GM12874 (cell line): ENCODE measurements at regions not wholly inside any gene's neighbourhood (a gene's known extent, or its start where the extent isn't known, plus 50 kb on each side); places are given as distances from the start of the nearest gene placed in this dataset.

Source experiments
- TF ChIP-seq, protein P1 (sequence below): IDR thresholded peaks from 2 replicates; pipeline ENCODE4 v1.5.1; 2011; ENCODE audit warnings: low read depth, mild to moderate bottlenecking, control low read depth, low read length, moderate library complexity; ENCODE audit not compliant: insufficient read depth

DNA sequence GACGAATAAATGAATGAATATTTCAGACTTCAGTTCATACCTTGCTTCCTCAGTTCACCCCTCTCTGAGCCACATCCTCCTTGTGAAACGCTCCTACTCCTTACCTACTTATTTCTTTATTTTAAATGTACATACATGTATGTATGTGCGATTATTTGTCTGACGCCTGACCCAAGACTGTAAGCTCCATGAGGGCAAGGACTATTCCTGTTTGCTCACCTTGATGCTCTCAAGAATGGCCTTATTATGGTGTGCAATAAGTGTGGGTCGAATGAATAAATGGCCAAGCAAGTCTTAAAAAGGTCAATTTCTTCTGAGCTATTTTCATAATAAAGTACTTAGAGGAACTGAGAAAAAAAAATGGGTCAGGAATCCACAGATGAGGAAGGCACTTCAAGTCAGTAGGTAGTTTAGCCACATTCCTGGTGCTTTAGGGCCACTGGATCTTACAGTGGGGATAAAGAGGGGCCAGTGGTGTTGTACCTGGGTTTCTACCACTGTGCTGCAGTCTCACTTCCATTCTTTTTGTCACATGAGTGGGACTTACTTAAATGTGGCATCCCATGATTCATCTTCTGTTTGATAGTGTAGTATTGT lies 74.7 kb downstream of the SDC1 start:
- TF ChIP-seq, protein P1, sequence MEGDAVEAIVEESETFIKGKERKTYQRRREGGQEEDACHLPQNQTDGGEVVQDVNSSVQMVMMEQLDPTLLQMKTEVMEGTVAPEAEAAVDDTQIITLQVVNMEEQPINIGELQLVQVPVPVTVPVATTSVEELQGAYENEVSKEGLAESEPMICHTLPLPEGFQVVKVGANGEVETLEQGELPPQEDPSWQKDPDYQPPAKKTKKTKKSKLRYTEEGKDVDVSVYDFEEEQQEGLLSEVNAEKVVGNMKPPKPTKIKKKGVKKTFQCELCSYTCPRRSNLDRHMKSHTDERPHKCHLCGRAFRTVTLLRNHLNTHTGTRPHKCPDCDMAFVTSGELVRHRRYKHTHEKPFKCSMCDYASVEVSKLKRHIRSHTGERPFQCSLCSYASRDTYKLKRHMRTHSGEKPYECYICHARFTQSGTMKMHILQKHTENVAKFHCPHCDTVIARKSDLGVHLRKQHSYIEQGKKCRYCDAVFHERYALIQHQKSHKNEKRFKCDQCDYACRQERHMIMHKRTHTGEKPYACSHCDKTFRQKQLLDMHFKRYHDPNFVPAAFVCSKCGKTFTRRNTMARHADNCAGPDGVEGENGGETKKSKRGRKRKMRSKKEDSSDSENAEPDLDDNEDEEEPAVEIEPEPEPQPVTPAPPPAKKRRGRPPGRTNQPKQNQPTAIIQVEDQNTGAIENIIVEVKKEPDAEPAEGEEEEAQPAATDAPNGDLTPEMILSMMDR, result no peak

DNA sequence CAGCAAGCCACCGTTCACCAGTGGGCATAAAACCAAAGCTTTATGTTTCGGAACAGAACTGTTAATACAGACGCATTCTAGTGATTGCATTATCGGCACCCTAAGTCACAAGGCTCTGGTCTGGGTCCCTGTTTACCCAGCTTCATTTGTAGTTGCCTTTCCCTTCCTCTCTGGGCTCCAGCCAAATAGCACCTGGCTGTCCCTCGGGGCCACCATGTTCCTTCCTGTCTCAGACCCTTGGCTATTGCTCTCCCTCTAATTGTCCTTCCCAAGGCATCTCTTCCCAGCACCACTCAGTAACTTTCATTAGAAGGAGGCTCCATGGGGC lies 75.3 kb downstream of the SDC1 start:
- TF ChIP-seq, protein P1, result no peak

DNA sequence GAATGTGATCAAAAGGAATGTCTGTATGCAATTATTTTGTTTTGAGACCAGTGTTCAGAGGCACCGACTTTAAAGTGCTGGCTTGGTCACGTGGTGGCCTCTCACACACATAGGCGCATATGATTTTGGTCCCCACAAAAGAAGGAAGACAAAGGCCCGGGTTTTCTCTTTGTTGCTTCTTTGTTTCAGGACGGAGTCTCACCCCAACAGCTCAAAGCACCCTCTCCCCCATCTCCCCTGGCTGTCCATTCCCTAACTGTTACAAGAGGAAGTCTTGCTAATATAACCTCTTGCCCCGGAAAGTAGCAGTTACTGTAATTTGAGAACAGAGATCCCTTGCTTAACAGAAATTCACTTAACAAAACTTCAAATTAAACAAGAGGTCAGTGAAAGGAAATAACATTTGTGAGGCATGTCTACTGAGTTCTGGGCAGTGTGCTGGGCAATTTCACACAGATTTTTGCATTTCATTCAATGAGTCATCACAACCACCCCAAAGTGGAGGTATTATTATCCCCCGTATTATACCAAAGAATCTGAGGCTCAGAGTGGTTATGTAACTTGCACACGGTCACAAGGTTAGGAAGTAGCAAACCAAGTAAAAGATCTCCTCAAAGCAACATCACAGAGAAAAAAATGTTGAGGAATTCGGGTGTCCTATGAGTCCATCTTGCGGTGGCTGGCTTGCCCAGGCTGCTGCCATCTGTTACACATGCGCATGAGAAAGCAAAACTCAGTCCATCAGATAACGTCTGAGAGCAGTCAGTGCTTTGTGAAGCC lies 75.8 kb downstream of the SDC1 start:
- TF ChIP-seq, protein P1, result no peak

DNA sequence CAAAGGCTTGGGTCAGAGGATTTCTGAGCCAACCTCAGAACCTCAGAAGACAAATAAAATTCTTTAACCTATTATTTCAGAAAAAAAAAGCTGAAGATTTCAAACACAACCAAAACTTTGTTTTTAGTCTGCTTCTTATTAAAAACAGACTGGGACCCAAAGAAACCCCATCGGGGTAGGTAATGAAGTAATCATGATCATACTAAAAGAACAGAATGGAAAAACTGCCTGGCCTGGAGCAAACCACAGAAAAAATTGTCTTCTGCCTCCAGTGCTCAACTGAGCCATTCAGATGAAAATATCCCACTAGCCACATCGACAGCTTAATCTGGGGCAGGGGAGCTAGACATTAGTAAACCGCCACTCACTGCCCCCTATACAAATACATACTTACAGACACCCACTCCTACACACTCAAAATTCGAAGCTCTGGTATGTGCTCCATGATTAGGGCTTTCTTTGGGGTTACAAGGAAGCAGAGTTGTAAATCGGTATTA lies 76.5 kb downstream of the SDC1 start:
- TF ChIP-seq, protein P1, result no peak

DNA sequence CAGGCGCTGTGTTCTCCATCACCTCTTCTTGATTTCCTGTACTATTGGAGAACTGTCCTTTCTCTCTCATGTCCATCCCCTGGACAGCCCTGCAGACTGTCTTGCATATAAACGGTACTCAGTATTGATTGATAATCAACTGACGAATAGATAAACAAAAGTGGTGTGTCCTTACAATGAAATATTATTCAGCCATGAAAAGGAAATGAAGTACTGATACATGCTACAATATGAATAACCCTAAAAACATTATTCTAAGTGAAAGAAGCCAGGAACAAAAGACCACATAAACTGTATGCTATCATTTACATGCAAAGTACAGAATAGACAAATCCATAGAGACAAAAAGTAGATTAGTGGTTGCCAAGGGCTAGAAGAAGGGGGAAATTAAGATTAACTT lies 77.6 kb downstream of the SDC1 start:
- TF ChIP-seq, protein P1, result no peak

DNA sequence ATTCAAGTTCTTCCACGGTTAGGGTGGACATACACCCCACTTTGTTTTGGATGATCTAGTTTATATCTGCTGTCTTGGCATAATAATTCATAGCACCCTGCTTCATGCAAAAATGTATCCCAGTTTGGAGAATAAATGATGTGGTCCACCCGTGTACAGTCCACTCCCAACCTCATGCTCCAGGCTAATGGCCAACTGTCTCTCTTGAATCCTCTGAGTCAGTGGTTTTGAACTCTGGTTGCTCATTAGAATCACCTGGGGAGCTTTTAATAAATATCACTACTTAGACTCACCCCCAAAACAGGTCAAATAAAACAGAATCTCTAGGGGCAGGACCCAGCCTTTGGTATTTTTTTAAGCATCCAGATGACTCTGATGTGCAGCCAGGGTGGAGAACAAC lies 78.5 kb downstream of the SDC1 start:
- TF ChIP-seq, protein P1, result no peak

DNA sequence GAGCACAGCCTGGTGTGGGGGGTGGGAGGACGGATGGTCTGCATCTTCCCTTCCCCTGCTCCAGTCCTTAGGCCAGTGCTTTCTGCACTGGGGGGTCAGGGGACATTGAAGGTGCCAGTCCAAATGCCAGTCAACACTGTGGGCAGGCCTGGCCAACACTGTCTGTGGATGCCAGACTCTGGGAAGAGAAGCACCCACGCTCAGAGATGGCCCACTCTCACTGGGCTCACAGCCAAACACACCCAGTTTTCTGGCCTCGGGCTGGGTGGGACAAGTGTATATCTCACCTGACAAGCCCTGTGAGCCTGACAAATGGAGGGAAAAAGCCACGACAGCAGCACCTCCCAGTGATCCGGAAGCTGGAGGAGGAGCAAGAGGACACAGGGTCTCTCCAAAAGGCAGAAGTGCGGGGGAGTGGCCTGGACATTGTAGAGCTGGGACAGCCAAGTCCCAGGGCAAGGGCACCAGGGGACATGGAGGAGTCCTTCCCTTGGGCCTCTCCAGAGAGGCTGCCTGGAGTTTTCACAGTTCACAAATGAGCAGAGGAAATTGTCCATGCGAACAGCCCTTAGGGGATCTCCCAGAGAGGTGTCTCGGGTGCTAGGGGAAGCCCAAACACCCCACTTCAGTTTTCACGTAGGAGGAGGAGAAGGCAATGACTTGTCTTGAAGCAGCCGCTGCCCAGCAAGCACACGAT lies 79.3 kb downstream of the SDC1 start:
- TF ChIP-seq, protein P1, result no peak
